ENCODE measurements at regions not wholly inside any gene's neighbourhood (a gene's known extent, or its start where the extent isn't known, plus 50 kb on each side); places are given as distances from the start of the nearest gene placed in this dataset.
"Not testable (repeated sequence)": the region's sequence is repeated elsewhere in the genome, so short reads cannot be mapped to it uniquely, and the experiment has no call there.

GRCh38 chr6:4472222-4472621 is 304.0 kb upstream of the CDYL start:
- Histone ChIP-seq H3K4me3 (no peak overlapping the region), H3K36me3 (no peaks in the 10 kb centered on the region), H3K27me3 (no peaks in the 10 kb centered on the region), H3K27ac (no peak overlapping the region), H3K9me3 (peaks cover 0 to 32% (median 0%) of the 10 kb centered on the region in 3 donors), H3K4me1 (no peaks in the 10 kb centered on the region)
- no peak for ATAC-seq
- TF ChIP-seq EP300 (IDR thresholded peaks at IDR 0.05) (no peak), POLR2A (IDR thresholded peaks at IDR 0.05) (no peak), CTCF (IDR thresholded peaks at IDR 0.05) (no peak), POLR2AphosphoS5 (IDR thresholded peaks at IDR 0.05) (no peak)
- 100% methylated on average over 1 of the region's 3 CpGs; no CpG with 5 or more reads in 1 of the 2 donors for WGBS, 2 donors (ENCODE audit: low coverage in 1 of 2)

GRCh38 chr6:4471515-4471914 is 304.7 kb upstream of the CDYL start:
- H3K36me3 ChIP-seq, H3K4me1 ChIP-seq, ATAC-seq, H3K4me3 ChIP-seq, H3K27ac ChIP-seq, H3K27me3 ChIP-seq: not testable (repeated sequence)
- WGBS, 2 donors (ENCODE audit: low coverage in 1 of 2): 100% methylated on average over 1 to 4 of the region's 4 CpGs
- H3K9me3 ChIP-seq: peaks cover 0 to 30% (median 0%) of the 10 kb centered on the region in 3 donors

- no peak for ATAC-seq
- WGBS, 2 donors (ENCODE audit: low coverage in 1 of 2): 93 to 94% methylated on average over 6 to 7 of the region's 7 CpGs
Measured at GRCh38 chr6:4470698-4471210, 305.4 kb upstream of the CDYL start.

DNA sequence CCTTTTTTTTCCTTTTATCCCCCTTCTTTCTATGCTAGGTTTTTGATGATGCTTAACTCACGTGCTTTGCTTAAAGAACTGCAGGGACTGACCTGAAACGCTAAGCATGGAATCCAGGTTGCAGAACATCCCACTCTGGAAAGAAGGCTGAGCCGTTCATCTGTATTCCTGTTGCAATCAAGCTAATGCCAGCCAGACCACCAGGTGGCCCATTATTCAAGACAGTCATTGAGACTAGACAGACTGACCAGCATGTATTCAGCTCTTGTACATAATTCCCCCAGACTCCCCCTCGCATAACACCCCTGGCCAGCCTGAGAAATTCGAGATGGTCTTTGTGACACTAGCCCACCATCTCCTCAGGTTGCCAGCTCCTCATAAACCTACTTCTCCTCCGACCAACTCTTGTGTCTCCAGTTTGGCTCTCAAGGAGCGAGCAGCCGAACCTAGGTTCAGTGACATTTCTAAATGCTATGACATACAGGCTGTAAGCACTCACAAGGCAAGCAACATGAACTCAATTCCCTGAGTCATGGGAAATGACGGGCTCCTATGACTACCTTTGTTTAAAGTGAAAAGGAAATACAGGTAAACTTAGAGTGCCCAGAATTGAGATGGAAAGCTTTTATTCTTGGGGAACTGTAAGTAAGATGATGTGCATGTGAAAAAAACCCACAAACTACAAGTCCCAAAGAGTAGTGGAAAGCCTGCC is 309.3 kb upstream of the CDYL start:
- 43 to 100% methylated on average over 2 of the region's 9 CpGs for WGBS, 2 donors (ENCODE audit: low coverage in 1 of 2)

More at GRCh38 chr6:4470698-4471210, 305.4 kb upstream of the CDYL start:
- Histone ChIP-seq H3K27me3 (no peaks in the 10 kb centered on the region), H3K27ac (no peak overlapping the region), H3K4me1 (peaks cover 3 to 10% (median 6%) of the 10 kb centered on the region in 3 donors), H3K36me3 (no peaks in the 10 kb centered on the region), H3K4me3 (no peak overlapping the region), H3K9me3 (peaks cover 0 to 30% (median 0%) of the 10 kb centered on the region in 3 donors)
- TF ChIP-seq POLR2AphosphoS5 (IDR thresholded peaks at IDR 0.05): no peak
- TF ChIP-seq POLR2A (IDR thresholded peaks at IDR 0.05): no peak
- TF ChIP-seq EP300 (IDR thresholded peaks at IDR 0.05): no peak
- no peak for TF ChIP-seq CTCF (IDR thresholded peaks at IDR 0.05)

GRCh38 chr6:4466261-4466660 is 309.9 kb upstream of the CDYL start:
- TF ChIP-seq POLR2AphosphoS5 (IDR thresholded peaks at IDR 0.05) (peak; percentile 50), POLR2A (IDR thresholded peaks at IDR 0.05) (no peak), CTCF (IDR thresholded peaks at IDR 0.05) (no peak), EP300 (IDR thresholded peaks at IDR 0.05) (no peak)
- peak; percentile 41 for ATAC-seq
- Histone ChIP-seq H3K36me3 (no peaks in the 10 kb centered on the region), H3K4me1 (peaks cover 5 to 13% (median 6%) of the 10 kb centered on the region in 3 donors), H3K27ac (peak overlapping the region in 1 of 4 donors; percentile 5), H3K27me3 (no peaks in the 10 kb centered on the region), H3K4me3 (no peak overlapping the region), H3K9me3 (peaks cover 0 to 15% (median 0%) of the 10 kb centered on the region in 3 donors)
- WGBS, 2 donors (ENCODE audit: low coverage in 1 of 2): 41 to 52% methylated on average over 4 of the region's 7 CpGs

More for the DNA sequence above, 309.3 kb upstream of the CDYL start:
- Histone ChIP-seq H3K4me1 (peaks cover 3 to 11% (median 6%) of the 10 kb centered on the region in 3 donors), H3K27ac (no peak overlapping the region), H3K9me3 (peaks cover 0 to 21% (median 0%) of the 10 kb centered on the region in 3 donors), H3K36me3 (no peaks in the 10 kb centered on the region), H3K27me3 (no peaks in the 10 kb centered on the region), H3K4me3 (no peak overlapping the region)
- ATAC-seq: no peak
- TF ChIP-seq EP300 (IDR thresholded peaks at IDR 0.05) (no peak), CTCF (IDR thresholded peaks at IDR 0.05) (no peak), POLR2A (IDR thresholded peaks at IDR 0.05) (no peak), POLR2AphosphoS5 (IDR thresholded peaks at IDR 0.05) (no peak)

Data from gastroesophageal sphincter (tissue), 4 donors.